GM18499 (cell line): ENCODE measurements at regions not wholly inside any gene's neighbourhood (a gene's known extent, or its start where the extent isn't known, plus 50 kb on each side); places are given as distances from the start of the nearest gene placed in this dataset.

ENCODE experiments used
- ATAC-seq: cut with Tn5 transposase; IDR thresholded peaks from one replicate; pipeline ENCODE4 v1.9.1; 2021; ENCODE audit warnings: moderate number of reproducible peaks; ENCODE audit not compliant: insufficient read depth, unreplicated experiment

GRCh38 chr3:18010001-18010400 lies 267.6 kb upstream of the TBC1D5 start:
- no peak for ATAC-seq

DNA sequence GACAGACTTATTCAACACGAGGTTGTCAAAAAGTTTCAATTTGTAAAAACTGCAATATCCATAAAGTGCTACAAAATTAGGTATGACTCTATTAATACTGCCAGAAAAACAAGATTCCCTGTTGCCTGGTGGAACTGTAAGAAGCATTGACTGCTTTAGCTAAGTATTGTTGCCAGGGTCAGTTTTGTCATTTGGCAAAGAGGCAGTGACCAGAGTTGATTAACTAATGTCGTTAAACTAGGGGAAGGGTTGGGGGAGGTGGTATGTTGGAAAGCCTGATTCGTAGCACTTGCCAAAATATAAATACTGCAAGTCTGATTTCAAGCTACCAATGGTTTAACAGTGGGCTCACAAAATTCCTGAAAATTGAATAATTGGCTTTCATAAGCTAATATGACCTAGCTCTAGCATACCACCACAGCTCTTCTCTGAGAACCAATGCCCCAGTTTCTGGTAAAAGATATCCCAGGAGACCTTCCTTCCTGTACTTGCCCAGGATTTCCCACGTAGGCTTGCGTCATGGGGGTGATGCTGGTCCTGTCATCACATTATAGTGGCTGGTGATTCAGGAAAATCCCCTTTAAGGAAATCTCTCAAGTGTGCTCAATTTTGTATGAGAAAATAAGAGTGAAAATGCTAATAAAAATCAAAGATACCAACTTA lies 266.4 kb upstream of the TBC1D5 start:
- no peak for ATAC-seq

- no peak for ATAC-seq
Measured at GRCh38 chr3:18007980-18008379, 265.5 kb upstream of the TBC1D5 start.

- no peak for ATAC-seq
Measured at GRCh38 chr3:17995769-17996168, 253.3 kb upstream of the TBC1D5 start.

GRCh38 chr3:17994167-17994566 lies 251.7 kb upstream of the TBC1D5 start:
- no peak for ATAC-seq

DNA sequence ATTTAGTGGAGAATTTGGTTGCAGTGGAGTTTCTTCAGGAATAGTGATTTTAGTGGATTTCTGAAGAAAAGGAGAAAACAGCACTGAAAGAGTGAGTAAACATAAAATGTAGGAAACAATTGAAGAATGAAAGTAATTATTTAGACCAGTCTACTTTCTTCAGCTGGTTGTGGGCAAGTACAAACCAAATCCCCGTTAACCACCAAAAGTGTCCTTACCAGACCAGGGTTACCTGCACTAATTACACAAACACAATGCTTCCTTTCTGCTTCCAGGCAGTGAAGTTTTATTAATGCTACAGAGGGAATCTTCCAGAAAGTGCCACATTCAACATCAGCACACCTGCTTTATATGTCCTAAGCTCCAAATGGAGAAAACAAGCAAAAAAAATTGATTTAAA lies 248.0 kb upstream of the TBC1D5 start:
- ATAC-seq, result no peak

GRCh38 chr3:17986348-17986816 lies 244.0 kb upstream of the TBC1D5 start:
- ATAC-seq, result no peak

- ATAC-seq, result no peak
Measured at GRCh38 chr3:17985658-17986347, 243.4 kb upstream of the TBC1D5 start.

DNA sequence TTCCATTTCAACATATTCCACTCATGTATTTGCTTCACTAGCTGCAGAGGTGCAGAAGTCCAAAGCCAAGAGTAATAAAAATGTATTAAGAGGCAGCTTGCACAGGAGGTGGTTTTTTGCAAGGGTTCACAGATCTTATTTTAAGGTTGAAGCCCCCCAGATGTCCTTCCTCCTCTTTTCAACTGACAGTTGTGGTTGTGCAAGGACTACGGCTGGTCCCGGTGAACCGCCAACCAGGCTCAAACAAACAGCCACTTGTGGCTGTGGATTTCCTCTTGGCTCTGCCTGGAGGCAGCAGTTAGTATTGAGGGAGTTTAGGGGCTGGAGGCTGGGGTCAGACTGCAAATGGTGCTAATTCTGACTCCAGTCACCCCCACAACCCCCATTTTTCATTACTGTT lies 240.7 kb upstream of the TBC1D5 start:
- ATAC-seq, result no peak

DNA sequence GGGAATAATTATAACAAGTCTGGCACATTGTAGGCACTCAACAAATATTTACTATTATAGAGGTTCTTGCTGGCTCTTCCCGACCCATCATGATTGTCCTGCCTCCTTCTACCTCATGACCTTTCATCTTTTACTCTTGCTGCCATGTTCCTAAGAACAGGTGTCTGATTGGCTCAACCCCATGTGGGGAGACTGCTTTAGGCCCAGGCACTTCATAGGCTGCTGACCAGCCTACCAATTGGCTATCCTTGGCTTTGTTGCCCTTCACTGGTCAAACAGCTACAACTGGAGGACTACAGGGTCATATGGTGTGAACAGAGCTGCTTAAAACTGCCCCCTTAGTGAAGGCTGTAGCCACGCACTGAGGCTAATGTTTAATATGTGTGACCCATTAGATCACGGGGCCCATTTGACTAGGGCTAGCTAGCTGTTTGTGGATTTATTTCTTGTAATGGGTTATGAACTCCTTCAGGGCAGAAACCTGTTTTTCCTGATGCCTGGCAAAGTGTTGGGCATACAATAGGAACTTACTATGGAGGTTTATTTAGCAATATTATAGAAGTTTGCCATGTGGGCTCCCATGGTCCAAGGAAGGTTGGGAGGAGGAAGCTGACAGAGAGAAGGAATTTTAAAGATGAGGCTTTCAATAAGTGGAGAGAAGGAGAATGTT lies 239.9 kb upstream of the TBC1D5 start:
- no peak for ATAC-seq

- no peak for ATAC-seq
Measured at GRCh38 chr3:17980863-17981262, 238.4 kb upstream of the TBC1D5 start.

- no peak for ATAC-seq
Measured at GRCh38 chr3:17979911-17980310, 237.5 kb upstream of the TBC1D5 start.

DNA sequence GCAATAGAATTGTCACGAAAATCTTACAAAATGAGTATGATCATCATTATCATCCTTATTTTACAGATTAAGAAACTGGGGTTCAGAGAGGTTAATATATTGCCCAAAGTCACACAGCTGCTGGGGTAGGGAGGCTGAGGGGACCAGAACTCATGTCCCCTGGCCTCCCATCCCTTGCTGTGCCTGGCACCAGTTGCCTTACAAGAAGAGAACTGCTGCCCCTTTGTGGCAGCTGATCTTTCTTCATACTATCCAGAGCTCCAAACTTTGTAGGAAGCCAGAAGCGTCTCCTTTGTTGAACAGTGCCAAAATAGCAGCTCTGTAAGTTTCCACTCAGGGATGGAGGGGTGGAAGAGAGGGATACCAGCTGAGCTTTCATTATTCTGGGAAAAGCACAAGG lies 236.8 kb upstream of the TBC1D5 start:
- ATAC-seq, result no peak

GRCh38 chr3:17974206-17974841 lies 231.9 kb upstream of the TBC1D5 start:
- ATAC-seq, result no peak

DNA sequence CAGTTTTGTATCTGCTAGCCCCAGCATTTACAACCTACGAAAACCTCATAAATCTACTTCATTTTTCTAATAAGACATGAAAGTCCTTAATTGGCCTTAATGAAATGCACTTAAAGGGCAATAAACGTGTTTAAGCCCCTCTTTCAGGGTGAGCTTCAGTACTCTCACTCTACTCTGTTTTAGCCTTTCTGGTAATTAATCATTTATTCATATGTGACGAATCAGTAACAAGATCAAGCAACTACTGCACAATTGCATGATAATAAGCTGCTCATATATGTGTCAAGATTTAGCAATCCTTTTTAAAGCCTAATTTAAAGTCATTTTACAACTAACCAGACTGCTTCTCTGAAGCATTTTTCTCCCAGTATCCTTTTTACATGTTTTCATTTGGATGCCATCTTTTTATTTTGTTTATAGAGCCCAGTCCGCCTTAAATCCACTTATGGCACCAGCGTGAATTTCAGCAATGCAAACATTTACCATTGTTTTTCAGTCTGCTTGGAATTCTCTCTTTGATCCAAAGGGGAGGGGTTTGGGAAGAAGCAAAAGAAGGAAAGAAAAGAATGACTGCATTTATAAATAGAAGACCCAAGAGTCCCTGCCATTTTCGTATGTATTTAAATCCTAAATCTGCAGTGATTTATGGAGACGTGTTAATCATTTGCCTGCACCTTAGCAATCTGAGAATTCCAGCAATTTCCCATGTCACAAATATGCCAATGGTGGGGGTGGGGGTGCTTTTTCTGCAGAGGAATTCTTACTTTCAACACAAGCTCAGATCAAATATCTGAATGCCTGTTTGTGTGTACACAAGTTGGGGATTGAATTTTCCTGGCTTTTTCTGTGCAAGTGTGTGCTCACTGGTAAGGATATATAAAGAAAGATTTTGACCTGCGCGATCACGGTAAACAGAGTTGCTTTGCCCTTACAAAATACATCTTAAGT lies 230.8 kb upstream of the TBC1D5 start:
- no peak for ATAC-seq

DNA sequence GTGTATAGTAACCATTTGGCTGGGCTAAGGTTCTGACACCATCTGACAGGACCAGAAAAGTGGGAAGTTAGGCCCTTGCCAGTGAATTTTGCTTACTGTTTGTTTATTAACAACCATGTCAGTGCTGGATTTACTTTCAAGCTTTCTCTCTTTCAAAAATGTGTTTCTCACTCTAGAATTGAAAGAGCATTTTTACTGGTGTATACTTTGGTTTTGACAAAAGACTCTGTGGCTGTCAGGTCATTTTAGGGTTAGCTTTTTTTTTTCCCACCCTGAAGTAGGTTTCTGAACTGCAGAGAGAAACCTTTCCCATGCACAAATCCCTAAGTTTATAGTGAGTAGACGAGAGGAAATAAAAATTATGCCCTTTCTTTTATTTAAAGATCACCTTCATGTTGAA lies 230.0 kb upstream of the TBC1D5 start:
- no peak for ATAC-seq

- ATAC-seq, result no peak
Measured at GRCh38 chr3:17972030-17972429, 229.6 kb upstream of the TBC1D5 start.

DNA sequence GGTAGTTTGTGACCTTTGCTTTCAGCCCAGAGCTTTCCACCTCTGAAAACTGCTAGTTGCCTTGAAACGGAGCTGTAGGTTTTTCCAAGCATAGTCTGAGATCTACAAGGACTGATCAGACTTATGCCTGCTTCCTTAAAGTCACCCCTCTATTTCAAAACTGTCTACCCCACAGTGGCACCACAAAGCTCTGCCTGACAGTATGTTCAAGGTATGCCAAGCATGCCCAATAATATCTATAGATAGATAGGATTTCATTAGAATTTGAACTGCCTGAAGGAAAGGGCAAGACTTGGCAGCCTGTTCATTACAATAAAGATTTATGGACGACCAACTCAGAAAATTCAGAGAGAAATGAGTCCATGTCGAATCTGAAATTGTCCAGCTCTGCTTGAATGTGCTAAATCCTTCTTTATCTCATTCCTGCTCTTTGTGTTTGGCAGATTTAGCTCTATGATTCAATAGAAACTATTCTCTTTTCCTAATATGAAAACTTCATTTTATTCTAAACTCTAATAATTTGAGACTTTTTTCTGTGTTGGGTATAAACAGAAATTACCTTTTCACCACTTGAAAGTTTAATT lies 227.6 kb upstream of the TBC1D5 start:
- ATAC-seq, result no peak

GRCh38 chr3:17969244-17969643 lies 226.8 kb upstream of the TBC1D5 start:
- ATAC-seq, result no peak
